GM04504 (cell line): ENCODE measurements at regions not wholly inside any gene's neighbourhood (a gene's known extent, or its start where the extent isn't known, plus 50 kb on each side); places are given as distances from the start of the nearest gene placed in this dataset.

Source experiments
- DNase-seq: peaks from one replicate; pipeline ENCODE4 v3.0.0-alpha.2; 2012; ENCODE audit warnings: low read depth

DNA sequence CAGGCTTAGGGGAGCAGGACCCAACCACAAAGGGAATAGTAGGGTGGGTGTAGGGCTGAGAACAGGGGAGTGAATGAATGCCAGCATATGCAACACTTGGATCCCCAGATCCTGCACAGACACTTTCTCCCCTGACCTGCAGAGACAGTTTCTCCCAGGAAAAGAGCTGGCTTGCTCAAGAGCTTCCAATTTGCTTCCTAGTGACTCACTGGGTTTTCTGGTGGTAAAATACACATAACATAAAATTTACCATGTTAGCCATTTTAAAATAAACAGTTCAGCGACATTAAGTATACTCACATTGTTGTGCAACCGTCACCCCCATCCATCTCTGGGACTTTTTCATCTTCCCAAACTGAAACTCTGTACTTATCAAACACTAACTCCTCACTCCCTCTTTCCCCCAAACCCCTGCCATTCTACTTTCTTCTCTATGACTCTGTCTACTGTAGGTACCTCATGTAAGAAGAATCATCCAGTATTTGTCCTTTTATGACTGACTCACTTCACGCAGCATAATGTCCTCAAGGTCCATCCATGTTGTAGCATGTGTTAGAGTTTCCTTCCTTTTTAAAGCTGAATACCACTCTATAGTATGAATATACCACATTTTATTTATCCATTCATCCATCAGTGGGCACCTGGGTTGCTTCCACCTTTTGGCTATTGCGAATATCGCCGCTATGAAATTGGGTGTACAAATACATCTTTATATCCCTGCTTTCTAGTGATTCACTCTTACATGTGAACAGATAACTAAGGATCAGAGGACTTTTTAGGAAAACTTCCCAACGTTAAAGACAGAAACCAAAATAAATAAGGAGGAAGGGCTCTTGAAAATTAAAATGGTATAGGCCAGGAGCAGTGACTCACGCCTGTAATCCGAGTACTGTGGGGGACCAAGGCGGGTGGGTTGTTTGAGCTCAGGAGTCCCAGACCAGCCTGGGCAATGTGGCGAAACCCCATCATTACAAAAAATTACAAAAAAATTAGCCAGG is 95.6 kb upstream of the TJP1 start:
- no peak for DNase-seq

DNA sequence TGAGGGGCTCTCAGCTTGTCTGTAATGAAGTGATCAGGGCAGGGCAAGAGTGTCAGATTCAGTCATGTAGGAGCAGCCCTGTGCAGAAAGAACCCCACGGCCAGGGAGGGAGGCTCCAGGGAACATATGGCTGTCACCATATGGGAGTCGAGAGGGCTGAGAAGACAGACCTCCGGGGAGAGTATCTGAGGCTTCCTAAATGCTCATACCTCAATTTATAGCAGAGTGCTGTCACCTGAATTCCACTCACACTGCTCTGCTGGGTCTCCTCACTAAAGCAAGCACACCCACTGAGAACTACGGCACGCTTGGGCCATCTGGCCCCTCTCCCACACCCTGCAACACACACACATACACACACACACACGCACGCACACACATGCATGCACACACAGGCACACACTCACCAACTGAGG is 92.3 kb upstream of the TJP1 start:
- no peak for DNase-seq

DNA sequence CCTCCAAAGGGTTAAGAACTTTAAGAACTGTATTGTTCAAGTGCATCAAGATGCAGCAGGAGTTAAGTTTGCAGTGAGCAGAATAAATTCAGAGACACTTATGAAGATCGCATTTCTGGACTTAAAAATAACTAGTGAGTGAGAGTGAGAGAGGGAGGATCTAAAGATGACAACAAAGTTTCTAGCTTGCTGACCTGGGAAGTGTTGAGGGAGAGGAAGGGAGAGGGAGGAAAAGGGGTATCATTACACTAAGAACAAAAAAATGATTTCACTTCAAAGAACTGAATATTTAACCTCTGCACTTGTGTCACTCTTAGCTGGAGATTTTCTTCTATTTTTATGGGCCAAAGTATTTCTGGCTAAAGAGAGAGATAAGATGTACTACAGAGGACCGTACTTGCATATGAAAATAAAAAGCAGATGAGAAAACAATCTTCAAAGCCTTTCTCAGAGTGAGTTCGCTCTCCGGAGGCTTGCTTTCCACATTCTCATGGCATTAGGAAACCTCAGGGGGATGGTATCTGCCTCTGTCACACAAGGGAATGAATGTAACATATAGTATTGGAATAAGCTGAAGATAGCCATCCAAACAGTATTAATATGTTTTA is 91.4 kb upstream of the TJP1 start:
- no peak for DNase-seq

DNA sequence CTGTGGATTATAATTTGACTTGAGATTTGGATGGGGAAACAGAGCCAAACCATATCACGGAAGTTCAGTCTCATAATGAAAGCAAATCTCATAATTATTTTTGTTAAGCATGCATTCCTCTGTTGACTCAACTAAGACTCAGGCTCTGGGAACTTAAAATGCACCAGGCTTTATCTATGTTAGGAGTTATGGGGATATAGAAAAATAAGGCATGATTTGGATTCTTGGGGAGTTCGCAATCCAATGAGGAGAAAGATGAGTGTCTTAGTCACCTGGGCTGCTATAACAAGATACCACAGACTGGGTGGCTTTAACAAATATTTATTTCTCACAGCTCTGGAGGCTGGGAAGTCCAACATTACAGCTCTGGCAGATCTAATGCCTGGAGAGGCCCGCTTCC is 89.4 kb upstream of the TJP1 start:
- no peak for DNase-seq

DNA sequence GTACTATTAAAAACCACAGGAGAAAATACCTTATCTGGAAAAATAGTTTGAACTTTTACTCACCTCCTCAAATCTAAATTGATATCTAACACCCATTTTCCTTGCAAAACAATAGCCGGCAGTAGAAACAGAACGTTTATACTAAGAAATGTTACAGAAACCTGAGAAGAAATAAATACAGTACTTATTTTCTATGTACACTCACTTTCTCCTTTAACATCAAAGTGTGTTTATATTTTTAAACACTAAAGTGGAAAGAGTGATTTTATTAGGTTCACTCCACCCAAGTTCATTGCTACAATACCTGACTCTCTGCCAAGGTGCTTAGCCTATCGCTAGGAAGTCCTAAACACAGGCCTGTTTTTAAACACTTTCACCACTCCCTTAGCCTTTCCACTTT is 87.8 kb upstream of the TJP1 start:
- no peak for DNase-seq

DNA sequence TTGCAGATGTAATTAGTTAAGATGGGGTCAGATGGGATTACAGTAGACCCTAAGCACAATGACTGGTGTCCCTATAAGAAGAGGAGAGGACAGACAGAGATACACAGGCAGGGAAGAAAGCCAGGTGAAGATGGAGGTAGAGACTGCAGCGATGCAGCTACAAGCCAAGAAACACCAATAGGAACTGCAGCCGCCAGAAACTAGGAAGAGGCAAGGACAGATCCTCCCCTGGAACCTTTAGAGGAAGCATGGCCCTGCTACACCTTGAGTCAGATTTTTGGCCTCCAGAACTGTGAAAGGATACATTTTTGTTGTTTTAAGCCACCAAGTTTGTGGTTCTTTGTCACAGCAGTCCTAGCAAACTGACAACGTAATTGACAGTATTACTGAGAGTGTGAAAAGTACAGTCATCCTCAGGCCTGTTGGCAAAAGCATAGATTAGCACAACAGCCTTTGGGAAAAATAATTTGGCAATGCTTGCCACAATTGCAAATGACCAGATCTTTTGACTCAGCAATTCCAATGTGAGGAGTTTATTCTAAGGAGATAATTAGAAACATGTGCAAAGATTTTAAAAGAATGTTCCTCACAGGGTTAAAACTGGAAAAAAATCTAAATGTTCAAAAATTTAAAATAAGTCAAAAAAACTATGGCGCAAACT is 82.6 kb upstream of the TJP1 start:
- DNase-seq = no peak

DNA sequence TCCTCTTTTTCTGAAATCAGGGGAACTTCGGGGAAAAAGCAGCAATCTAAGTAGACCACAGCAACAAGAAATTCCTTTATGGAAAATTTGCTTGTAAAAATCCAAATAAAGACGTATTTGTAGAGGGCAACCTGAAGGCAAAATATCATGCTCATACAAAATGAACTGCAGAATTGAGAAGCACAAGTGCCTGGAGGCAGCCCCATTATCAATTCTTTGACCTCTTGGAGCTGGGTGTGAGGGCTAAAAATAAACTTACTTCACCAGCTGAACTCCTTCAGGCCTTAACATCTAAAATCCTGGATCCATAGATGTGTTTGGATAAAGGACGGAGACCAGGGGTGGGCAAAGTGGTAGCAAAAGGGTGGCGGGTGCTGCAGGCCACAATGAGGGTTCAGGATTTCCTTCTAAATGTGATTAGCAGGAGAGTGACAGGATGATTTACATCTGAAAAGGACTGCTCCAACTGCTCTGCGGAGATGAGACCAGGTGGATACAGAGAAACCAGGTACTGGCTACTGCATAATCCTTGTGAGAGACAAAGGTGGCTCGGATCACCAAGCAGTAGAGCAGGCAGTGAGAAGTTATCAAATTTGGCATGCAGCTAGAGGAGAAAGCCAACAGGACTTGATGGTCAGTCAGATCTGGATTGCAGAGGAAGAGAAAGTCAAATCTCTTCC is 81.7 kb upstream of the TJP1 start:
- no peak for DNase-seq

DNA sequence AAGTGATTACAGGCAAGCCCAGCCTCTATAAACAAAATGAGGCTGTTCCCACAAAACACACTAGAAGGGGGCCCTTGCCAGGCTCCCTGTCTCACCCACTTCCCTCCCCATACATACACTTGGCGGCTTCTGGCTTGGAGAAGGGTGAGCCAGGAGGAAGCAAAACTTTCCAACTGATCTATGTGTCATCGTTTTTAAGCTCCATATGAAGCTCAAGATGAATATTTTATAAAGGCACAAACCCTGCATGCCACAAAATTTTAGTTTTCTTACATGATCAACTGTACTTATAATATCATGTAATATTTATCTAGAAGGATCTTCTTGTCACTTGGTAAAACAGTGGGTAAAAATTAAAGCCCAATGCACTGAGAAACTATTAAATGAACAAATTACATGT is 80.8 kb upstream of the TJP1 start:
- no peak for DNase-seq

DNA sequence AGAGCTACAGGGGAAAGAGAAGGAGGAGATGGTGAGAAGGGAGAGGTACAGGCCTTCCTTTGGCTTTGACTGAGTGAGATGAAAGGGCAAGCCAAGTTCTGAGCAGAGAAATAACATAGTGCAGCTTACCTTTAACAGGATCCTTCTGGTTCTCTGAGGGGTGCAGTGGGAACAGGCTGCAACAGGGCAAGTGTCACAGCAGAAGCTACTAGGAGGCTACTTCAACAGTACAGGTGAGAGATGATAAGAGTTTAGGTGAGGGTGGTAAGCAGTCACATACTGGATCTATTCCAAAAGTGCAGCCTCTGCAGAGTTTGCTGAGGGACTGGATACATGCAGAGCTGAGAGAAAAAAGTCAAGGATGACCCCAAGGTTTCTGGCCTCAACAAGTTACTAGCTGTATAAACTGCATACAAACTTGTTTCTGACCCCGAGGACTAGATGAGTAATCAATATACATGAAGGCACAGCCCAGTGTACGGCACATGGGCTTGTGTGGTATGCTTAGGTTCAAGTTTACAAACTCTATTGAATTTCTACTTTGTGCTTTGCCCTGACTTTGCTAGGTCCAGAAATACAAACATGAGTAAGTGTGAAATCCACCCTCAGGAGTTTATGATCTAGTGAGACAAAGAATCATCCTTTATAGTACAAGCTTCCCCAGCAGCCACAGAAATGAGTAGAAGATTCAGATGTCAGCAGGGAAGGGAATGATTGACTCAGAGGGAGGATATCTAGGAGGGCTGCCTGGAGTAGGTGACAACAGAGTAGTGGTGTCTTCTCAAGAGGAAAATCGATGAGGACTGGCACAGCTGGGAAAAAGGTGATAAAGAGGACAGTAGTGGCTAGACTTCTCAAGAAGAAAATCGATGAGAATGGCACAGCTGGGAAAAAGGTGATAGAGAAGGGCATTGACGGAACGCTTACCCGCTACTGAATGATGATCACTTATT is 78.2 kb upstream of the TJP1 start:
- no peak for DNase-seq

DNA sequence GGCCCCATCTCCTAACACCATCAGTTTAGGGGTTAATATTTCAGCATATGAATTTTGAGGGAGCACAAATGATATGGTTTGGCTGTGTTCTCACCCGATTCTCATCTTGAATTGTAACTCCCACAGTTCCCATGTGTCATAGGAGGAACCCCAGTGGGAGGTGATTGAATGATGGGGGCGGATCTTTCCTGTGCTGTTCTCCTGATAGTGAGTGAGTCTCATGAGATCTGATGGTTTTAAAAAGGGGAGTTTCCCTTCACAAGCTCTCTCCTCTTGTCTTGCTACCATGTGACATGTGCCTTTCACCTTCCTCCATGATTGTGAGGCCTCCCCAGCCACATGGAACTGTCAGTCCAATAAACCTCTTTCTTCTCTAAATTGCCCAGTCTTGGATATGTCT is 73.8 kb upstream of the TJP1 start:
- DNase-seq = no peak

DNA sequence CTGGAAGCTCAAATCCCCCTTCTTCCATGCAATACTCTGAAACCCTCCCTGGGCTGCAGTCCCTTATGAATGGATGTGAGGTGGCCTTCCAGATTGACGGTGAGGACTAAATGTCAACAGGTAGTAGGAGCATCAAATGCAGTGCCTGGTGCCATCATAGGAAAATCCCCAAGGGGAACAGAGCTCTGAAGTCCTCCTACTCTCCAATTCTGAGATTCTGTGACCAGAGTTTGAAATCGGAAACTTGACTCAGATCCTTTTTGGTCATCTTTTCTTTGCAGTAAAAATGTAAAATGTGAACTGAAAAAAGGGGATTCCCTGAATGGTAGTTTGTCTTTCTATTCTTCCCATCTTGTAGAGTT is 68.8 kb upstream of the TJP1 start:
- DNase-seq = no peak

DNA sequence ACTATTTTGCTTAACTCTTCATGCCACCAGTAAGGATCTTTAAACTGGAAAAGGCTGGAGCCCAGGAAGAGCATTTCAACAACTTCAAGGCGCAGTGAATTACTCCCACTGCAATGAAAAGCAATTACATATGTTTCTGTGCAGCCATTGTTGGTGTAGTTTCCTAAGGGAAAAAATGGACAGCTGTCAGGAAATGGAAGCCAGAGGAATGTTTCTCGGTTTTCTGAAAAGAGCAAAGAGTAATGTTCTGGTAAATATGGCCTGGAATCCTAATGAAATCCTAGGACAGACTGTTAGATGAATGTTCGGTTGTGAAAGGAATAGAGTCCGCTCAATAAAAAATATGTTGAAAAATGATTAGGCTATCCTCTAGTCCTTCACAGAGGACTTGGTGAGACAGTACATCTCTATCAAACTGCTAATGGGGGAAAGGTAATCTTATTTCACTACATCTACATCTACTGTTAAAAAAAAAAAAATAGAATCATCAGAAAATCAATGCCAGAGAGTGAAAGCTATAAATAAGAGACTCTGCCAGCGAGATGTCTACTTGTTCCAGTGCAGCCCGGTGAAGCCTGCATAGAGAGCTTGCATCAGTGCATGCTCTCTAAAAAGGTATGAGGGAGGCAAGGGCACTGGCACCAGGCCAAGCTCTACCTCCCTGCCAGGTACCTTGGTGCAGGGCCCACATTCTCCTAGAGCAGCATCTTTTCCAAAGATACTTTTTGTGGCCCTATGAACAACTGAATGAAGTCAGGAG is 68.2 kb upstream of the TJP1 start:
- no peak for DNase-seq

DNA sequence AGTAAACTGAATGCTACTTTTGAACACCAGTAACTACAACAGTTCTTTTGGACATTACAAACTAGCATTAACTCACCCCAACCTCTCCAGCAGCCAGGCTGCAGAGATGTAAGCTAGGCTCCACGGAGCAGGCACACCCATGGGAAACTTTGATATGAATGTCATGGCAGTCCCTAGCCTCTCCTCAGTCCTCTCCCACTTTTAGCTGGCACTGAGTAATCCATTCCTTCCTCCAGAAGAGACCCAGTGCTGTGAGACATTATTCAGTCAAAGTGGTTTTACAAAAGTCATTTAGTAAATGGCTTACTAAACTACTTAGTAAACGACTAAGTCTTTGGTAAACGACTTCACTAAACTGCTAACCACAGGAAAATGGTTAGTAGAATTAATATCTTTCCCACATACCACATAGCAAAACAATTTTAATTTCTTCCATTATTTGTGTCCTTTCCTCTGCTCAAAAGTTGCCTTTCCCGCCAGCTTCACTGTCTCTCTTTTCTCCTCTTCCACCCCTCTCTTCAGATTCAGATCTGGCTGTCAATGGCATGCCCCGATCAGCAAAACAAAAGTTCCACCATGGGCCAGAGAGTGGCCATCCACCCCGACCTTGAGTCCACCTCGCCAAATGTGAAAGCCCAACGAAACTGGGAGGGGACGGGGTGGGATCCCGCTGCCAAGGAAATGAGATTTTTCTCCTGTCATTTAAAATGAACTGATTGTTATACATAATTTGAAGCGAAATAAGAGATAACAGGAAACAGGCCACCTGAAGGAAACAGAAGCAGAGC is 67.5 kb upstream of the TJP1 start:
- no peak for DNase-seq

DNA sequence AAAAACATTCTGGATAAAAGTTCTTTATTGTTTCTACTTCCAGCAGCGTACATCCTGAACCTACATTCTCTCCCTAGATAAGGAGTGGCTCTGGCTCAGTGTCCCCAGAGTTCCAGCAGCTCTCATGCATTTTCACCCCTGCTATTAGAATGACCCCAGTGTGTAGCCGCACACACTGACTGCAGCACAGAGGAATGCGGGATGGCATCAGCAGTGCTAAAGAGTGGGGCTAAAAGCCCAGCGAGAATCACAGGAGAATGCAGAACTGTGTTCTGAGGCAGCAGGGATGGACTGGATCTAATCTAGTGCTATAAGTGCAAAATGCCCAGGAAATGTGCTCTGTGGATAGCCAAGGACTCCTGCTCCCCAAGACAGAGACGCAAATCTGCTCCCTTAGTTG is 66.4 kb upstream of the TJP1 start:
- DNase-seq = no peak

DNA sequence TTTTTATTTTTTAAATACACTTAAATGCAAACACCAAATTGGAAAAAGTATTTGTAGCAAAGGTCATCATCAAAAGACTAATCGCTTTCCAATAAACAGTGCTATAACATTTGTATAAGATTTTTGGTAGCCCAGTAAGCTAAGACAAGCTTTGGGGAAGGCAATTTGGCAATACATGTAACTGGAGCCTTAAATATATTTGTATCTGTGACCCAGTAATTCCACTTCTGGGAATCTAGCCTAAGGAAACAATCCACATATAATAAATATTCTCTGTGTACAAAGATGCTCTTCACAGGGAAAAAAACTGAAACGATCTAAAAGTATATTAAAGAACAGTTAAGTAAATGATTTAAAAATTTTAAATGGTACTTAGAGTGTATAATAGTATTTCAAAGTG is 65.5 kb upstream of the TJP1 start:
- DNase-seq = no peak

DNA sequence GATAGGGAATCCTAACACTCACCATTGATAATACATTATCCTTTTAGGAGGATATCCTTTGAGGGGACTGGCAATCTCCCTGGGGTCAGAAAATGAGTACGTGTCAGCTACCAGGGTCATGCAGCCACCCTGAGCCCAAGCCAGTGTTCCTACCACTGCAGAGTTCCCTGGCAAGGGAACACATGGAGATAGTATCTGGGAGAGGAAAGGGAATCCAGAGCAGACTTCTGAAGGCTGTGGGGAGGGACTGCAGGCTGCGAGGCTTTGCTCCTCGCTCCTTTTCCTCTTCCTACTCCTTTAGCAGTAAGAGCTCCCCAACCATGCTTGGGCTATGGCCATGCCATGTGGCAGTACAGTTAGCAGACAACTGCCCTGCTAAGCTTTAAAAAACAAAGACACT is 62.9 kb upstream of the TJP1 start:
- DNase-seq = no peak

DNA sequence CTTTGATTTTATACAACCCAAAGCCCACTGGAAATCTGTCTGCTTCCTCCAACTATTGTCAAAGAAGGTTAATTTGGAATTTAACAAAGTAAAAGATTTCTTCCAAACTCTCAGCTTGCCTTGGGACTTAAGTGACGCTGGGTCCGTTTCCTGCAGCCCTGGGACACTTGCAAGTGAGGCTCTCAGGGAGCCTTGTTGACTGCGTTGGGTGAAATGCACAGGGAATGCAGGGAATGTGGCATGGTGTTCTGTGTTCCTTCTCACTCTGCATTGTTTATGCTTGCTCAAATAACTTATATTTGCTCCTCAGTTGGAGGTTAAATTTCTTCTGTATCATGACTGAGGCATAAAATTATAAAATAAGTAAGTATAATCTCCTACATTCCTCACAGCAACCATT is 60.9 kb upstream of the TJP1 start:
- no peak for DNase-seq

DNA sequence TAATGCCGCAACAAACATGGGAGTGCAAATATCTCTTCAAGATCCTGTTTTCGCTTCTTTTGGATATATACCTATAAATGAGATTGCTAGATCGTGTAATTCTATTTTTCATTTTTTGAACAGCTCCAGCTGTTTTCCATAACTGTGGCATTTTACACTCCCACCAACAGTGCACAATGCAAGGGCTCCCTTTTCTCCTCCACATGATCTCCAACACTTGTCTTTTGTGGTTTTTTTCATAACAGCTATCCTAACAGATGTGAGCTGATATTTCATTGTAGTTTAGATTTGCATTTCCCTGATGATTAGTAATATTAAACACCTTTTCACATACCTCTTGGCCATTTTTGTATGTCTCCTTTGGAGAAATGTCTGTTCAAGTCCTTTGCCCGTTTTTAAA is 58.6 kb upstream of the TJP1 start:
- DNase-seq = no peak

DNA sequence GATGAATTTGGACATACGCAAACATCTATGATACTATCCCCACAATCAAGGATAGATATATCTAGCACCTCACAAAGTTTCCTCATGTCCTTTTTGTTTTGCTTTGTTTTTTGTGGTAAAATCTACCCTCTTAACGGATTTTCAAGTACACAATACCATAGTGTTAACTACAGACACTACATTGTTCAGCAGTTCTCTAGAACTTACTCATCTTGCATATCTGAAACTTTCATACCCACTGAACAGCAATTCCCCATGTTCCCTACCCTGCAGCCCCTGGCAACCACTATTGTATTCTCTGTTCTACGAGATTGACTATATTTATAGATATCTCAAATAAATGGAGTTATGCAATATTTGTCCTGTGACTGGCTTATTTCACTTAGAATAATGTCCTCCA is 58.1 kb upstream of the TJP1 start:
- DNase-seq = no peak

DNA sequence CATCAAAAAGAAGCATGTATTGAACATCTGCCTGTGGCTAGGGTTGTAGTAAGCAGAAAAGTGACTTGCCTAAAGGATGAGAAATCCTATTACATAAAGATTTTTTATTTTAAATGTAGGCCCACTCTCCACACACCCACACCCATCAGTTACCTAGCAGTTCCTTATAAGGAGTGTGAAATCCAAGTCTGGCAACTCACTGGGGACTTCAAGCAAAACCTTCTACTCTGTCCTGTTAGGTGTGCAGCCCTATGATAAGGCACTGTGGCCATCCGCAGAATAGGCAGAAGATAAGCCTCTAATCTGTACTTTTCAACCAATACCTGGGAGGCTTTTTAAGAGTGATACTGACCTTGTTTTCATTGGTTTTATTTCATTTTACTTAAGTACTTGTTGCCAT is 52.7 kb upstream of the TJP1 start:
- no peak for DNase-seq
